GM12878 (cell line): ENCODE measurements at regions not wholly inside any gene's neighbourhood (a gene's known extent, or its start where the extent isn't known, plus 50 kb on each side); places are given as distances from the start of the nearest gene placed in this dataset.

Source experiments
- ATAC-seq: fragments of 200-7000 bp; cut with Tn5 transposase; 3 replicates; pipeline ENCODE4 v1.9.1; 2020; ENCODE audit warnings: mild to moderate bottlenecking, moderate library complexity
- BruUV-seq: library from RNA; stranded (reverse); fragments of 400-500 nt; replicated peaks from 2 replicates; lab custom pipeline; 2021; lab: Mats Ljungman, UMichigan
- CTCF ChIA-PET: fragments of 300-600 bp; sonication (Branson Sonifier 250); formaldehyde crosslinking; extraction: SDS; loops from one replicate; lab custom pipeline; 2021; ENCODE audit warnings: inconsistent platforms; lab: Yijun Ruan, JAX
- POLR2A ChIA-PET: fragments of 350-600 bp; formaldehyde crosslinking; extraction: SDS; loops from one replicate; lab custom pipeline; 2021; ENCODE audit warnings: inconsistent platforms; lab: Charles Lee
- RAD21 ChIA-PET: fragments of 300-600 bp; sonication (Branson Sonifier 250); formaldehyde crosslinking; loops from one replicate; lab custom pipeline; 2023; ENCODE audit warnings: antibody characterized with exemption; ENCODE audit not compliant: unreplicated experiment; lab: Charles Lee
- SMC1A ChIA-PET: fragments of 300-600 bp; sonication (Branson Sonifier 250); formaldehyde crosslinking; loops from one replicate; lab custom pipeline; 2023; ENCODE audit not compliant: unreplicated experiment, uncharacterized antibody; lab: Charles Lee
- DNase-seq: peaks from one replicate; pipeline ENCODE4 v3.0.0-alpha.2; 2011; ENCODE audit warnings: low read depth, low spot score
- FAIRE-seq: peaks from 3 replicates; lab custom pipeline; 2011; peaks lifted over from hg19 to GRCh38; lab: Jason Lieb, UNC
- H2AFZ ChIP-seq: 2 replicates; pipeline ENCODE4 v1.6.0; 2011; ENCODE audit warnings: low read depth, low read length, control low read depth; ENCODE audit not compliant: control insufficient read depth
- H3K27ac ChIP-seq: 2 replicates; pipeline ENCODE4 v1.5.1; 2011; ENCODE audit warnings: control low read depth; ENCODE audit not compliant: control insufficient read depth, insufficient read depth
- H3K27me3 ChIP-seq, 2 experiments: replicated peaks in 1 of 2; 2 replicates each; pipeline versions ENCODE4 v1.6.0 to v1.6.1; 2011; ENCODE audit warnings: low read length in 1 of 2; ENCODE audit not compliant: control insufficient read depth in 2 of 2, insufficient read depth in 2 of 2
- H3K36me3 ChIP-seq, 2 experiments: 2 replicates each; pipeline ENCODE4 v1.5.1; 2011; ENCODE audit warnings: low read length in 1 of 2; ENCODE audit not compliant: control insufficient read depth in 2 of 2, insufficient read depth in 2 of 2
- H3K4me1 ChIP-seq: 2 replicates; pipeline ENCODE4 v1.6.1; 2011; ENCODE audit warnings: mild to moderate bottlenecking, low read length, moderate library complexity, mixed read lengths; ENCODE audit not compliant: control insufficient read depth, insufficient read depth
- H3K4me2 ChIP-seq: 2 replicates; pipeline ENCODE4 v1.6.0; 2011; ENCODE audit warnings: control low read depth; ENCODE audit not compliant: control insufficient read depth, insufficient read depth
- H3K4me3 ChIP-seq: fragments of 200-600 bp; sonication (generic); 2 replicates; pipeline ENCODE4 v1.5.1; 2016
- H3K79me2 ChIP-seq: 2 replicates; pipeline ENCODE4 v1.6.0; 2011; ENCODE audit warnings: low read length; ENCODE audit not compliant: control insufficient read depth, insufficient read depth
- H3K9ac ChIP-seq: 2 replicates; pipeline ENCODE4 v1.8.0; 2011; ENCODE audit warnings: low read length, control low read depth, mixed read lengths; ENCODE audit not compliant: control insufficient read depth, insufficient read depth
- H3K9me3 ChIP-seq: replicated peaks from 3 replicates; pipeline ENCODE4 v1.5.1; 2011; ENCODE audit warnings: mild to moderate bottlenecking, low read length; ENCODE audit not compliant: control insufficient read depth, insufficient read depth
- H4K20me1 ChIP-seq: 2 replicates; pipeline ENCODE4 v1.6.0; 2011; ENCODE audit not compliant: control insufficient read depth, insufficient read depth
- BRCA1 ChIP-seq: IDR thresholded peaks from 2 replicates; pipeline ENCODE4 v1.6.1; 2011; ENCODE audit warnings: low read depth, low read length, improper control_type of control experiment
- CHD2 ChIP-seq: IDR thresholded peaks from 2 replicates; pipeline ENCODE4 v1.6.1; 2011; ENCODE audit warnings: low read depth, low read length, improper control_type of control experiment, borderline replicate concordance
- CREM ChIP-seq: IDR thresholded peaks from 2 replicates; pipeline ENCODE4 v1.6.1; 2014; ENCODE audit warnings: antibody characterized with exemption, low read depth
- GABPA ChIP-seq: IDR thresholded peaks from 2 replicates; pipeline ENCODE4 v1.6.1; 2014; ENCODE audit warnings: antibody characterized with exemption, low read depth, mild to moderate bottlenecking, inconsistent platforms
- JUND ChIP-seq: IDR thresholded peaks from 2 replicates; pipeline ENCODE4 v1.6.1; 2012; ENCODE audit warnings: low read depth, mild to moderate bottlenecking, low read length, improper control_type of control experiment, moderate library complexity
- MEF2A ChIP-seq: IDR thresholded peaks from 2 replicates; pipeline ENCODE4 v1.6.1; 2011; ENCODE audit warnings: low read depth, mild to moderate bottlenecking, low read length, moderate library complexity; ENCODE audit not compliant: insufficient read depth
- MEF2B ChIP-seq: fragments of 450-650 bp; IDR thresholded peaks from 2 replicates; pipeline ENCODE4 v1.6.1; 2018; ENCODE audit warnings: mild to moderate bottlenecking, moderate library complexity; ENCODE audit not compliant: partially characterized antibody, poor library complexity, severe bottlenecking
- NBN ChIP-seq: fragments of 450-650 bp; IDR thresholded peaks from 2 replicates; pipeline ENCODE4 v1.6.1; 2016
- NFIC ChIP-seq: IDR thresholded peaks from 2 replicates; pipeline ENCODE4 v1.6.1; 2012; ENCODE audit warnings: low read depth, mild to moderate bottlenecking, inconsistent platforms, low read length, moderate library complexity
- NFYA ChIP-seq: IDR thresholded peaks from 2 replicates; pipeline ENCODE4 v1.6.1; 2011; ENCODE audit warnings: low read depth, mild to moderate bottlenecking, low read length, improper control_type of control experiment, borderline replicate concordance
- POU2F2 ChIP-seq: IDR thresholded peaks from 3 replicates; pipeline ENCODE4 v1.6.1; 2011; ENCODE audit warnings: low read depth, mild to moderate bottlenecking, low read length, borderline replicate concordance
- SP1 ChIP-seq: IDR thresholded peaks from one replicate; pipeline ENCODE4 v1.6.1; 2011; ENCODE audit warnings: low read depth, low read length
- STAT3 ChIP-seq: IDR thresholded peaks from 2 replicates; pipeline ENCODE4 v1.6.1; 2011; ENCODE audit warnings: low read depth, low read length, improper control_type of control experiment
- TCF12 ChIP-seq: IDR thresholded peaks from 2 replicates; pipeline ENCODE4 v1.6.1; 2011; ENCODE audit warnings: low read depth, mild to moderate bottlenecking, low read length
- TCF7 ChIP-seq: IDR thresholded peaks from 2 replicates; pipeline ENCODE4 v1.6.1; 2014; ENCODE audit warnings: antibody characterized with exemption, borderline replicate concordance
- ZBED1 ChIP-seq: IDR thresholded peaks from 2 replicates; pipeline ENCODE4 v1.6.1; 2016; ENCODE audit warnings: borderline replicate concordance
- ZNF274 ChIP-seq: IDR thresholded peaks from one replicate; pipeline ENCODE4 v1.8.0; 2011; ENCODE audit not compliant: insufficient read length, insufficient read depth
- WGBS: methylation state at CpG from one replicate; pipeline ENCODE4 v1.1.6; 2016; ENCODE audit warnings: low lambda C conversion rate; ENCODE audit not compliant: insufficient replicate concordance, insufficient coverage; ENCODE audit errors: missing lambda C conversion rate; 5-methylcytosine and 5-hydroxymethylcytosine counted together
- in situ Hi-C: fragments of 300-500 bp; cut with MboI; formaldehyde crosslinking; loops from 9 replicates; pipeline ENCODE4 v1.14.3; 2018; ENCODE audit warnings: mixed read lengths
- intact Hi-C: fragments of 100-400 bp; cut with micrococcal nuclease; formaldehyde crosslinking; loops from one replicate; pipeline ENCODE4 v1.14.2; 2022; ENCODE audit not compliant: unreplicated experiment
- TF ChIP-seq, protein P1 (sequence below): fragments of 450-650 bp; IDR thresholded peaks from 2 replicates; pipeline ENCODE4 v1.6.1; 2017; ENCODE audit warnings: mild to moderate bottlenecking
- TF ChIP-seq, protein P2 (sequence below): IDR thresholded peaks from 2 replicates; pipeline ENCODE4 v1.6.1; 2011; ENCODE audit warnings: borderline replicate concordance, low read depth, mild to moderate bottlenecking, moderate library complexity, low read length; ENCODE audit not compliant: insufficient read depth, poor library complexity, severe bottlenecking
- TF ChIP-seq, protein P3 (sequence below): fragments of 450-650 bp; IDR thresholded peaks from 2 replicates; pipeline ENCODE4 v1.6.1; 2017; ENCODE audit warnings: low read depth, mild to moderate bottlenecking, moderate library complexity

DNA sequence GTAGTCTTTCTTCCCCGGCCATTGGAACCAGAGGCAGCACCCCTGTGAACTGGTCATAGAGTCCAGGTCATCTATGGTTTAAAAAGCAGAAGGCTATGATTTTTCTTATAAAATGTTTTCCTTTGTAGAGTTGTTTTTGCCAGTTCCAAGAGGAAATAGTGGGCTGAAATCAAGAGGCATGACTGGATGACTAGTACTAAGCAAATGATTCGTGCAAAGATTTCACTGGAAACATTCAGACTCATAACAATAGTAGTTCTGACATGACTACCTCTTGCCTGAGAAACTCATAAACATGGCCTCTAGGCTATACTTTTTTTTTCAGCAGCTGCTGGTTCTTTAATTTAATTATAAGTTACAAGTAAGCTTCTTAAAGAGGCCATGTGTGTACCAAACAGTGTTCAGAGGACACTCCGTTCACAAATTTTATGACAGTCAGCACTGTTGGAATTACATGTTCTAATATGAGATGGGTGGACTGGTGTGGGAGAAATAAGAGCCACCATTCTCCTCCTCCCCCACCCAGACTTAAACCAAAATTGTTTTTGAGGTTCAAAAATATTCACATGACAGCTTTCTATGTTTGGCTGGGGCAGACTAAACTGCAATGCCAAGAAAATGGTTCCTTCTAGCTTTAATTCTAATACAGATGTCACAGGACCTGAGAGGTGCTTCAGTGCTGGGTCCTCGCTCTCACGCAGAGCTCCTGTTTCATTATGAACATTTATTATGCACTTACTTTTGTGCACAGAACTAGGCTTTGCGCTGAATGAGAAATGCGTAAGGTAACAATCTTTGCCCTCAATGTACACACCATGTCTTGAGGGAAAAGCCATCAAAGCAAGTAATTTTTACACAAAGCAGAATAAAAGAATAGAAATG lies 147.5 kb downstream of the ZC3H11B start:
- WGBS, result 0% methylated on average over 7 of the region's 7 CpGs
- SMC1A ChIA-PET, result no interaction called here
- RAD21 ChIA-PET, result no interaction called here
- TF ChIP-seq TCF12 (peak; percentile 87), NBN (no peak), JUND (peak; percentile 64; the same call in 1 of the 2 replicates), POU2F2 (peak; percentile 88), ZNF274 (no peak), NFYA (no peak), ZBED1 (peak; percentile 56; the same call in 1 of the 2 replicates), MEF2A (peak; percentile 82), BRCA1 (no peak), CREM (peak; percentile 90), NFIC (peak; percentile 99), CHD2 (peak; percentile 46; the same call in 1 of the 2 replicates), TCF7 (peak; percentile 26; the same call in 1 of the 2 replicates), GABPA (peak; percentile 45; the same call in 1 of the 2 replicates), SP1 (peak; percentile 36), MEF2B (no peak), STAT3 (0 out of 2 replicates have a peak, but pooled peaks have one; percentile 56)
- TF ChIP-seq, protein P1, sequence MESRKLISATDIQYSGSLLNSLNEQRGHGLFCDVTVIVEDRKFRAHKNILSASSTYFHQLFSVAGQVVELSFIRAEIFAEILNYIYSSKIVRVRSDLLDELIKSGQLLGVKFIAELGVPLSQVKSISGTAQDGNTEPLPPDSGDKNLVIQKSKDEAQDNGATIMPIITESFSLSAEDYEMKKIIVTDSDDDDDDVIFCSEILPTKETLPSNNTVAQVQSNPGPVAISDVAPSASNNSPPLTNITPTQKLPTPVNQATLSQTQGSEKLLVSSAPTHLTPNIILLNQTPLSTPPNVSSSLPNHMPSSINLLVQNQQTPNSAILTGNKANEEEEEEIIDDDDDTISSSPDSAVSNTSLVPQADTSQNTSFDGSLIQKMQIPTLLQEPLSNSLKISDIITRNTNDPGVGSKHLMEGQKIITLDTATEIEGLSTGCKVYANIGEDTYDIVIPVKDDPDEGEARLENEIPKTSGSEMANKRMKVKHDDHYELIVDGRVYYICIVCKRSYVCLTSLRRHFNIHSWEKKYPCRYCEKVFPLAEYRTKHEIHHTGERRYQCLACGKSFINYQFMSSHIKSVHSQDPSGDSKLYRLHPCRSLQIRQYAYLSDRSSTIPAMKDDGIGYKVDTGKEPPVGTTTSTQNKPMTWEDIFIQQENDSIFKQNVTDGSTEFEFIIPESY, result no peak
- TF ChIP-seq, protein P2, sequence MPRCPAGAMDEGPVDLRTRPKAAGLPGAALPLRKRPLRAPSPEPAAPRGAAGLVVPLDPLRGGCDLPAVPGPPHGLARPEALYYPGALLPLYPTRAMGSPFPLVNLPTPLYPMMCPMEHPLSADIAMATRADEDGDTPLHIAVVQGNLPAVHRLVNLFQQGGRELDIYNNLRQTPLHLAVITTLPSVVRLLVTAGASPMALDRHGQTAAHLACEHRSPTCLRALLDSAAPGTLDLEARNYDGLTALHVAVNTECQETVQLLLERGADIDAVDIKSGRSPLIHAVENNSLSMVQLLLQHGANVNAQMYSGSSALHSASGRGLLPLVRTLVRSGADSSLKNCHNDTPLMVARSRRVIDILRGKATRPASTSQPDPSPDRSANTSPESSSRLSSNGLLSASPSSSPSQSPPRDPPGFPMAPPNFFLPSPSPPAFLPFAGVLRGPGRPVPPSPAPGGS, result peak; percentile 67
- TF ChIP-seq, protein P3, sequence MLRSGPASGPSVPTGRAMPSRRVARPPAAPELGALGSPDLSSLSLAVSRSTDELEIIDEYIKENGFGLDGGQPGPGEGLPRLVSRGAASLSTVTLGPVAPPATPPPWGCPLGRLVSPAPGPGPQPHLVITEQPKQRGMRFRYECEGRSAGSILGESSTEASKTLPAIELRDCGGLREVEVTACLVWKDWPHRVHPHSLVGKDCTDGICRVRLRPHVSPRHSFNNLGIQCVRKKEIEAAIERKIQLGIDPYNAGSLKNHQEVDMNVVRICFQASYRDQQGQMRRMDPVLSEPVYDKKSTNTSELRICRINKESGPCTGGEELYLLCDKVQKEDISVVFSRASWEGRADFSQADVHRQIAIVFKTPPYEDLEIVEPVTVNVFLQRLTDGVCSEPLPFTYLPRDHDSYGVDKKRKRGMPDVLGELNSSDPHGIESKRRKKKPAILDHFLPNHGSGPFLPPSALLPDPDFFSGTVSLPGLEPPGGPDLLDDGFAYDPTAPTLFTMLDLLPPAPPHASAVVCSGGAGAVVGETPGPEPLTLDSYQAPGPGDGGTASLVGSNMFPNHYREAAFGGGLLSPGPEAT, result peak; percentile 22; the same call in 1 of the 2 replicates

More for the DNA sequence above, 147.5 kb downstream of the ZC3H11B start:
- Histone ChIP-seq H3K4me2 (peak overlapping the region; percentile 21; the same call in 1 of the 2 replicates), H3K27ac (peak overlapping the region; percentile 80), H3K4me3 (no peak overlapping the region), H3K4me1 (peaks cover 37% of the 10 kb centered on the region), H3K79me2 (no peaks in the 10 kb centered on the region), H3K9me3 (no peaks in the 10 kb centered on the region; the same call in 2 of the 3 replicates), H4K20me1 (no peaks in the 10 kb centered on the region), H3K9ac (no peak overlapping the region; the same call in 1 of the 2 replicates), H2AFZ (peak overlapping the region; percentile 2; the same call in 1 of the 2 replicates), H3K27me3 (no peaks in the 10 kb centered on the region), H3K36me3 (no peaks in the 10 kb centered on the region)
- ATAC-seq (peak; percentile 55), DNase-seq (peak; percentile 43), FAIRE-seq (peak; percentile 84)
- no TSS peak for BruUV-seq
- ChIA-PET CTCF (no interaction called here), POLR2A (no interaction called here)
- in situ Hi-C loops (no loop called here), intact Hi-C loops (loop anchor here (1.0 to 10.0 kb wide), 2 partner anchors 43 to 99 kb away; no protein-coding TSS in a partner anchor)
